Endothelial cell of umbilical vein (primary cell): ENCODE measurements at regions not wholly inside any gene's neighbourhood (a gene's known extent, or its start where the extent isn't known, plus 50 kb on each side); places are given as distances from the start of the nearest gene placed in this dataset.

Experiments used
- BruUV-seq: library from RNA; stranded (reverse); fragments of 400-500 nt; replicated peaks from 2 replicates; lab custom pipeline; 2021; lab: Mats Ljungman, UMichigan
- CTCF ChIA-PET: fragments of 300-600, 350-600 bp; sonication (Branson Sonifier 250); formaldehyde crosslinking; loops from one replicate; lab custom pipeline; 2021; ENCODE audit warnings: antibody characterized with exemption, inconsistent platforms; lab: Charles Lee
- POLR2A ChIA-PET: fragments of 300-600, 350-600 bp; sonication (Branson Sonifier 250); formaldehyde crosslinking; loops from one replicate; lab custom pipeline; 2021; ENCODE audit warnings: antibody characterized with exemption, inconsistent platforms; lab: Charles Lee
- DNase-seq: peaks from one replicate; pipeline ENCODE4 v3.0.0-alpha.2; 2011; ENCODE audit warnings: low read depth, low spot score
- FAIRE-seq: peaks from 2 replicates; lab custom pipeline; 2011; peaks lifted over from hg19 to GRCh38; lab: Jason Lieb, UNC
- H2AFZ ChIP-seq: 2 replicates; pipeline ENCODE4 v1.6.0; 2012; ENCODE audit warnings: low read depth, low read length, control low read depth, inconsistent platforms
- H3K27ac ChIP-seq: 2 replicates; pipeline ENCODE4 v1.5.1; 2011; ENCODE audit warnings: low read depth, mild to moderate bottlenecking, control low read depth, low read length, moderate library complexity; ENCODE audit not compliant: insufficient read depth
- H3K27me3 ChIP-seq, 2 experiments: 2 replicates each; pipeline versions ENCODE4 v1.6.0 to v1.6.1; 2011; ENCODE audit warnings: low read length in 2 of 2, mixed read lengths in 1 of 2; ENCODE audit not compliant: control insufficient read depth in 2 of 2, insufficient read depth in 2 of 2
- H3K36me3 ChIP-seq, 2 experiments: 2 replicates in 1 of 2; 3 replicates in 1 of 2; pipeline ENCODE4 v1.5.1; 2011; ENCODE audit warnings: low read length in 2 of 2, mild to moderate bottlenecking in 1 of 2, moderate library complexity in 1 of 2; ENCODE audit not compliant: control insufficient read depth in 2 of 2, insufficient read depth in 2 of 2; ENCODE audit errors: extremely low read depth in 1 of 2
- H3K4me1 ChIP-seq: 3 replicates; pipeline ENCODE4 v1.5.1; 2011; ENCODE audit warnings: mild to moderate bottlenecking, low read length; ENCODE audit not compliant: control insufficient read depth, insufficient read depth; ENCODE audit errors: extremely low read depth
- H3K4me2 ChIP-seq: 2 replicates; pipeline ENCODE4 v1.6.1; 2011; ENCODE audit warnings: low read length, control low read depth, mixed read lengths; ENCODE audit not compliant: insufficient read depth
- H3K4me3 ChIP-seq, 3 experiments: fragments of 200-600 bp in 1 of 3; sonication (generic), shearing (Covaris generic) in 1 of 3; replicated peaks in 1 of 3; 2 replicates each; pipeline ENCODE4 v1.5.1; 2011 to 2016; ENCODE audit warnings: control low read depth in 3 of 3, low read length in 3 of 3, mild to moderate bottlenecking in 2 of 3, inconsistent platforms in 1 of 3, low read depth in 1 of 3, moderate library complexity in 1 of 3; ENCODE audit not compliant: insufficient read depth in 1 of 3
- H3K79me2 ChIP-seq: 2 replicates; pipeline ENCODE4 v1.6.0; 2012; ENCODE audit warnings: low read length, inconsistent platforms; ENCODE audit not compliant: control insufficient read depth, insufficient read depth
- H3K9ac ChIP-seq: replicated peaks from 2 replicates; pipeline ENCODE3; 2011; ENCODE audit warnings: low read length, control low read depth; ENCODE audit not compliant: insufficient read depth; ENCODE audit errors: extremely low read depth
- H3K9me1 ChIP-seq: replicated peaks from 3 replicates; pipeline ENCODE4 v1.6.0; 2011; ENCODE audit warnings: mild to moderate bottlenecking, low read length; ENCODE audit not compliant: control insufficient read depth, insufficient read depth; ENCODE audit errors: extremely low read depth
- H3K9me3 ChIP-seq: replicated peaks from 2 replicates; pipeline ENCODE4 v1.5.1; 2012; ENCODE audit warnings: low read length, inconsistent platforms; ENCODE audit not compliant: control insufficient read depth, insufficient read depth
- H4K20me1 ChIP-seq: replicated peaks from 2 replicates; pipeline ENCODE3; 2011; ENCODE audit warnings: mild to moderate bottlenecking, low read length; ENCODE audit not compliant: control insufficient read depth, insufficient read depth; ENCODE audit errors: extremely low read depth
- CTCF ChIP-seq, 2 donors: IDR thresholded peaks; 1 replicate in 1 of 2; 2 replicates in 1 of 2; pipeline ENCODE4 v1.5.1; 2011; ENCODE audit warnings: low read length in 2 of 2, mild to moderate bottlenecking in 2 of 2, moderate library complexity in 2 of 2, control low read depth in 1 of 2, inconsistent platforms in 1 of 2, low read depth in 1 of 2; ENCODE audit not compliant: insufficient read depth in 1 of 2; ENCODE audit errors: extremely low read depth in 1 of 2
- EZH2 ChIP-seq: IDR thresholded peaks from 2 replicates; pipeline ENCODE4 v1.6.1; 2012; ENCODE audit warnings: borderline replicate concordance, low read depth, mild to moderate bottlenecking, moderate library complexity, low read length, inconsistent platforms; ENCODE audit not compliant: severe bottlenecking
- FOS ChIP-seq: IDR thresholded peaks from 2 replicates; pipeline ENCODE4 v1.6.1; 2011; ENCODE audit warnings: mild to moderate bottlenecking, low read length, moderate library complexity, borderline replicate concordance; ENCODE audit not compliant: insufficient read depth
- GATA2 ChIP-seq: IDR thresholded peaks from 2 replicates; pipeline ENCODE4 v1.7.0; 2011; ENCODE audit warnings: low read depth, mild to moderate bottlenecking, moderate library complexity, mixed read lengths, low read length; ENCODE audit not compliant: insufficient read length, insufficient read depth
- JUN ChIP-seq: IDR thresholded peaks from 2 replicates; pipeline ENCODE4 v1.6.1; 2011; ENCODE audit warnings: borderline replicate concordance, low read depth; ENCODE audit not compliant: insufficient read length, insufficient read depth
- MAX ChIP-seq: IDR thresholded peaks from 2 replicates; pipeline ENCODE4 v1.6.1; 2011; ENCODE audit not compliant: insufficient read depth, insufficient read length
- MYC ChIP-seq: IDR thresholded peaks from one replicate; pipeline ENCODE4 v1.6.1; 2011; ENCODE audit warnings: mild to moderate bottlenecking, low read depth, low read length
- POLR2A ChIP-seq: IDR thresholded peaks from 2 replicates; pipeline ENCODE4 v1.6.1; 2012; ENCODE audit warnings: low read depth, mild to moderate bottlenecking, control low read depth, low read length
- POLR2AphosphoS5 ChIP-seq: IDR thresholded peaks from 2 replicates; pipeline ENCODE4 v1.6.1; 2012; ENCODE audit warnings: low read depth, mild to moderate bottlenecking, control low read depth, low read length, moderate library complexity; ENCODE audit not compliant: insufficient read depth
- dilution Hi-C: fragments of 300-500 bp; cut with MboI; formaldehyde crosslinking; loops from one replicate; pipeline ENCODE4 v1.15.0; 2019; ENCODE audit warnings: low sequenced_read_pairs; ENCODE audit not compliant: extremely low pct_ligation_motif_present
- intact Hi-C: fragments of 100-400 bp; cut with micrococcal nuclease; formaldehyde crosslinking; loops from one replicate; pipeline ENCODE4 v1.10.0; 2022

GRCh38 chr7:110534241-110534931 lies 556.5 kb upstream of the LRRN3 start:
- FAIRE-seq: no peak
- dilution Hi-C loops: no loop called here
- no peaks in the 10 kb centered on the region for H3K79me2 ChIP-seq
- no peak overlapping the region for H3K4me3 ChIP-seq
- no peak overlapping the region for H3K27ac ChIP-seq
- H3K4me2 ChIP-seq: no peak overlapping the region
- H3K36me3 ChIP-seq: no peaks in the 10 kb centered on the region
- no peak overlapping the region for H3K9ac ChIP-seq
- no peaks in the 10 kb centered on the region for H3K4me1 ChIP-seq
- H3K27me3 ChIP-seq: no peaks in the 10 kb centered on the region
- no peak for TF ChIP-seq POLR2A
- no peak for TF ChIP-seq GATA2
- TF ChIP-seq MAX: no peak
- TF ChIP-seq JUN: no peak
- TF ChIP-seq EZH2: no peak
- no peak for TF ChIP-seq CTCF (IDR thresholded peaks at IDR 0.05; ENCODE audit: extremely low read depth in 1 of 2, insufficient read depth in 1 of 2, low read depth in 1 of 2, low read length in 2 of 2)
- TF ChIP-seq POLR2AphosphoS5: no peak
- TF ChIP-seq MYC: no peak
- TF ChIP-seq FOS: no peak
- ChIA-PET CTCF (no interaction called here), POLR2A (no interaction called here)
- no peak overlapping the region for H2AFZ ChIP-seq
- no peaks in the 10 kb centered on the region for H3K9me1 ChIP-seq
- intact Hi-C loops: no loop called here
- H4K20me1 ChIP-seq: no peaks in the 10 kb centered on the region
- no peaks in the 10 kb centered on the region for H3K9me3 ChIP-seq
- no TSS peak for BruUV-seq
- no peak for DNase-seq
